ENCODE measurements at regions not wholly inside any gene's neighbourhood (a gene's known extent, or its start where the extent isn't known, plus 50 kb on each side); places are given as distances from the start of the nearest gene placed in this dataset.
A peak's percentile ranks its signal among the peaks of the same experiment; 100 is the strongest.
"Not testable (repeated sequence)": the region's sequence is repeated elsewhere in the genome, so short reads cannot be mapped to it uniquely, and the experiment has no call there.

GRCh38 chr22:48503035-48503625 is 1324.5 kb downstream of the BRD1 start:
- no peak for DNase-seq (ENCODE audit: low read depth, low spot score)

- no peak for DNase-seq (ENCODE audit: low read depth, low spot score)
Observed at GRCh38 chr22:48501231-48501750, 1326.4 kb downstream of the BRD1 start.

DNA sequence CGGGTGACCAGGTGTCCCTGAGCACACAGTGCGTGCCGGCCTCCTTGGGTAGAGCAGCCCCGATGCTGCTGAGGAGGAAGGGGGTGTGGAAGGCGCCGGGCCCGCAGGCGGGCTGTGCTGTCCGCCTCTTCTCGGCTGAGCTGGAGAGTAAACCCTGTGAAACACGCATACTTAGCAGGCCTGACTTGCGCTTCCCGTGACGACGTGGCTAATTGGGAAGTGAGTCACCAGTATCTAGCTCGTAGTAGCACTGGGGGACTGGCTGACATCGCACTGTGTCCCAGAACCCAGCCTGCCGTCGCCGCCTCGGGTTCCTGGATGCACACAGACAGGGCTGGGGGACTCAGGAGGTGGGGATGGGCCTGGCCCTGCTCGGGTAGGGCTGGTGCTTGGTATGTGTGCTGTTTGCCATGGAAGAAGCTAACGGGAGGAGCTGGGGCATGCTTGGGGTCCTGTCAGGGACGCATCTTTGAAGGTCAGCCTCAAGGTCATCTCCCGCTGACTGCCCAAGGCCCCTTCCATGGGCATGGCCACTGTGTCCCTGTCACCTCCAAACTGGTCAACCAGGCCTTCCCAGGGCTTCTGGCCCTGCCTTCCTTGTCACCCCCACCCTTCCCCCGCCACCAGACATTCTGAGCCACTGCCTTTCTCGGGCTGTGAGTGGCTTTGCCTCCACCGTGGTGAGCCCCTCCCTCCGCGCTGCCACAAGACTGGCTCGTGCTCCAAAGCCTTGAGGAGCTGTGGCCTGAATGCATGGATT is 1327.0 kb downstream of the BRD1 start:
- DNase-seq (ENCODE audit: low read depth, low spot score) = no peak

DNA sequence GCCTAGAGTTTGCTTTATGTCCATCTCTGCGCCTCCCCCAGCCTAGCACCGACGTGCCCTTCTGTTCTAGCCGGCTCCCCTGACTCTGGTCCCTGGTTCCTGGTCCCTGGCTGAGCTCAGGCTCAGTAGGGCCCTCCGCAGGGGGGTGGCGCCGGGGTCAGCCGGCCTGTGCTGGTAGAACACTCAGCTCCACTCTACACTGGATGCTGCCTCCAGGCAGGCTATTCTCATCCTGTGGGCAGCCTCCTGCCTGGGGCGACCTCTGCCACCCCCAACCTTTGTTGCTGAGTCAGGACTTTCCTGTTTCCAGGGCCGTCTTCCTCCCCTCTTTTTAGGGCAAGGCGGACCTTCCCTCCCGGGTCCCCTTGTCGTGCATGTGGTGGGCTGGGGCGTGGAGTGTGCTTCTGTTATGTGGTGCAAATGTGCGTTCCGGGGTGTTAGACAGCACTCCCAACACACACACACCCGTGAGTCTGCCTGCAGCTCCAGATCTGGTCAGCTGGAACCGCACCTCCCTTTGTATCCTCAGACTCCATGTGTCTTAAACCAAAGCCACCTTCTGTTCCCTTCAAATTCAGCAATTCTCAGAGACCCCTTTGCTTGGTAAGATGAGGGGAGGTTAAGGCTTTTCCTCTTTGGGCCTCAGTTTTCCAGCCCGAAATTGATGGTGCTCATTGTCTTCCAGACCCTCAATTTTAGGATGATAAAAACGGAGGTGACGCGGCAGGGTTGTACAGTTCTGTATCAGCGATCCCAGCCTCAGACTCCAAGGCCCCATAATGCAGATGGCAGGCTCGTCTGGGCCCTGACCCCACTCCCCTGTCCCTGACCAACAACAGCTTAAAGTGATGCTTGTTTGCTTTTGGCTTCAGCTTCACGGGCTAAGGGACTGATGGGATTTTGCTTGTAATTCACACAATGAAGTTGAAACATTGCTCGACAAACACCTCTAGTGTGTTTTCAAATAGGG is 1327.9 kb downstream of the BRD1 start:
- no peak for DNase-seq (ENCODE audit: low read depth, low spot score)

DNA sequence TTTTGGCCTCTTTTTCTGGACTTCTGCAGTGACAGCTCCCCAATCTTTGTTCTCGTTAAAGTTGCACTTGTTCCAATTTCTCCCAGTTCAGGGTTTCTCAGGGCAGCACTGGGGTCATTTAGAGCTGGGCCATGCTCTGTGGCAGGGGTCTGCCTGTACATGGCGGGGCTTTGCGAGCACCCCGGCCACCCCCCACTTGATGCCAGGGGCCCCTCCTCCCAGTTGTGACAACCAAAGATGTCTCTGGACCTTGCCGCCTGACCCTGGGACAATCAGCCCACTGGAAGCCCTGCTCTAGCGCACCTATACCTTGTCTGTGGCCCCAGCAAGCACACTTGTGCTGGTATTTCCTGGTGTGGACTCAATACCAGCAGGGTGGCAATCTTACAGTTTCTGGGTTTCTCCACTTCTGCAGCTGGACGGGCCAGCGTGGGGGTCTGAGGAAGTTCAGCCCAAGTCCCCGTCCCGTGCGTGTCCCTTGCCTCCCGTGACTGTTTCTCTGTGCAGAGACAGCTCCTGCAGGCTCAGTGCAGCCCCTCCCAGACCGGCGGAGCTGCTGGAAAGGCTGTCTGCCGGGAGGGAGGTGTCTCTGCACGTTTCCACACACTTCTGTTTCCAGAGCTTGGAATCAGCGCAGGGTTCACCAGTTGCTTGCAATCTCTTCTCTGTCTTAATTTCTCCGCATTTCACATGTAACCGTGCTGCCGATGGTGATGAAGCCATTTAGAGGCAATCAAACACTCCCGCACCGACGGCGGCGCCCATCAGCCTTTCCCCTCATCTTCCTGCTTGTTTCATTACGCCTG is 1328.9 kb downstream of the BRD1 start:
- no peak for DNase-seq (ENCODE audit: low read depth, low spot score)

DNA sequence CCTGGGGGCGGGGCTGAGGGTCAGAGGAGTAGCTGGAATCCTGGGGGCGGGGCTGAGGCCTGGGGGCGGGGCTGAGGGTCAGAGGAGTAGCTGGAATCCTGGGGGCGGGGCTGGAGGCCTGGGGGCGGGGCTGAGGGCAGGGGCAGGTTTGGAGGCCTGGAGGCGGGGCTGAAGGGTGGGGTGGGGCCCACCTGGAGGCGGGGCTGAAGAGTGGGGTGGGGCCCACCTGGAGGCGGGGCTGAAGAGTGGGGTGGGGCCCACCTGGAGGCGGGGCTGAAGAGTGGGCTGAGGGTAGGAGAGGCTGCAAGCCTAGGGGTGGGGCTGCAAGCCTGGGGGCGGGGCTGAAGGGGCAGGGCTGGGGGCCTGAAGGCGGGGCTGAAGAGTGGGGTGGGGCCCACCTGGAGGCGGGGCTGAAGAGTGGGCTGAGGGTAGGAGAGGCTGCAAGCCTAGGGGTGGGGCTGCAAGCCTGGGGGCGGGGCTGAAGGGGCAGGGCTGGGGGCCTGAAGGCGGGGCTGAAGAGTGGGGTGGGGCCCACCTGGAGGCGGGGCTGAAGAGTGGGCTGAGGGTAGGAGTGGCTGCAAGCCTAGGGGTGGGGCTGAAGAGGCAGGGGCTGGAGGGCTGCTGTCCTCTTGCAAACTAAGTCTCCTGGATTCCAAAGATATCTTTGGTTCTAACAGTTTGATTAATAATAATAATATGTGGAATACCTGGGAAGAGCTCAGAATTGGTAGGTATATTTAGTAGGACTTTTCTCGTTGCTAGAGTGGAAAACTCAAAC is 1329.7 kb downstream of the BRD1 start:
- not testable (repeated sequence) for DNase-seq (ENCODE audit: low read depth, low spot score)

DNA sequence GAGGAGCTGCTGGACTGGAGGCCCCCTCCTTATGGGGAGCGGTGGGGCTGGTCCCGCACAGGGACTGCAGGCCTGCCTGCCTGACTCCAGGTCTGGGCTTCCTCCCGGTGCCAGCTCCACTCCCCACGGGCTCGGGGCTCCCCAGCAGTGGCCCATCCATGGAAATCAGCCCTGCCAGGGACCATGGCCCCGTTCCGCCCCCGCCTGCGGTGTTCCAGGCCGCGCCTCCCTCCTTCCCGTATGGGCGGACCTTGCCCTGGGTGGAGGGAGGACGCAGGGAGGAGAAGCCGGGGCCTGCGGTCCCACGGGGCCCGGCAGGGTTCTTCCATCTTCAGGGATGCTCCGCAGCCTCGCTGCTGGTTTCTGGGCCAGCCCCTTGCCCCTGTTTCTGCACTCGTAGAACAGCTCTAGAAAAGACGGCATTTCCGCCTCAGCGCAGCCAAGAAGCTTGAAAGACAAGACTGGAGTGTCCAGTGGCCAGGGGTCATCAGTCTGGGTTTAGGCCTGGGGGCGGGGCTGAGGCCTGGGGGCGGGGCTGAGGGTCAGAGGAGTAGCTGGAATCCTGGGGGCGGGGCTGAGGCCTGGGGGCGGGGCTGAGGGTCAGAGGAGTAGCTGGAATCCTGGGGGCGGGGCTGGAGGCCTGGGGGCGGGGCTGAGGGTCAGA is 1330.6 kb downstream of the BRD1 start:
- no peak for DNase-seq (ENCODE audit: low read depth, low spot score)

DNA sequence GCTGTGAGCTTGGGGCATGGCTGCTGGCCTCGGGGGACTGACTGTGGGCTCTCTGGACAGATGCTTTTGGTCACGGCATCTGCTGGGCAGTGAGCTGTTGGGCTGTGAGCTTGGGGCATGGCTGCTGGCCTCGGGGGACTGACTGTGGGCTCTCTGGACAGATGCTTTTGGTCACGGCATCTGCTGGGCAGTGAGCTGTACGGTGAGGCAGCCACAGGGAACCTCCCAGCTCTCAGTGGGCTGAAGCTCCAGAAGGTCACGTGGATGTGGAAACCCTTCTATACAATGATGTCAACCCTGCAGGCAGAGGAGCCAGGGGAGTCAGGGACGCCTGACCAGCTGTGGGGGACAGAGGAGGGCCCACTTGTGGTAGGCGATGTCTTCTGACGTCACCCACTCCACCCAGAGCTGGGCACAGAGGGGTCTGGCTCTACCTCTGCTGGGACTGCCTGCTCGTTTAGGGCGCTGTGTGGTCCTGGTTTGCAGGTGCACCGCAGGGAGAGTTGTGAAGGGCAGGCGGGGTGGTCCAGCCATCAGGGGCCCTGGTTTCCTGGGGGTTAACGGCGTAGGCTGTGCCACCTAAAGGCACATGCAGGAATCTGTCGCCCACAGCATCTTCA is 1331.3 kb downstream of the BRD1 start:
- no peak for DNase-seq (ENCODE audit: low read depth, low spot score)

- DNase-seq (ENCODE audit: low read depth, low spot score) = no peak
Observed at GRCh38 chr22:48495751-48496080, 1332.0 kb downstream of the BRD1 start.

DNA sequence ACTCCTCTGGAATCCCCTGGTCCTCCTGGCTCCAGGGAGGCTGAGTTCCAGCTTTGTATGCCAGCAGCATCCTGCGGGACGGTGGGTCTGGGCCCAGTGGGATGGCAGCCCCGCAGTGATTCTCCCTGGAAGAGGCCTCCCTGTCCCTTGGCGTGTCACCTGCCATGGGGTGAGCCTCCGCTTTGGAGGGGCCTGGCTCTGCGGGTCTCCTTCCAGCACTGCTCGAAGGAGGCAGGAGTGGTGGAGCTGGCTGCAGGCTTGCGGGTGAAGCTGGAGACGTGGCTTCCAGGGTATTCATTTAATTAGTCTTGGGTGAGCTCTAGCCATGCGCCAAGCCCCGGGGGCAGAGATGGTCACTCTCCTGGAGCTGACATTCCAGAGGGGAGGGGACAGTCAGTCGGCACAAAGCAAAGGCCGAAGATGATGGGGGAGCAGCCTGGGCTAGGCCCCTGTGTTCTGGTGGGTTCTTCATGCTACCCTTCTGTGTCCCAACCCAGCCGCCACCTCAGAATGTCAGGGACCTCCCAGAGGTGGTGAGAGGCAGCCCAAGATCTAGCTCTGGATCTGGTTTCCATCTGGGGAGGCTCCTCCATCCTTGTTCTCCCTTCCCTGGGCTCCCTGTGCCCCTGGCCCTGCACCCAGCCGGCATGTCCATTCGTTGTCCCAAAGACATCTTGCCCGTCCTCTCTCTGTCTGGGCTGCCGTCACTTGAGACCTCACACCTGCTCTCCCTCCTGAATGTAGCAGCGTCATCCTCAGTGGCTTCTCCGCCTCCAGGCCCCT is 1332.5 kb downstream of the BRD1 start:
- no peak for DNase-seq (ENCODE audit: low read depth, low spot score)

DNA sequence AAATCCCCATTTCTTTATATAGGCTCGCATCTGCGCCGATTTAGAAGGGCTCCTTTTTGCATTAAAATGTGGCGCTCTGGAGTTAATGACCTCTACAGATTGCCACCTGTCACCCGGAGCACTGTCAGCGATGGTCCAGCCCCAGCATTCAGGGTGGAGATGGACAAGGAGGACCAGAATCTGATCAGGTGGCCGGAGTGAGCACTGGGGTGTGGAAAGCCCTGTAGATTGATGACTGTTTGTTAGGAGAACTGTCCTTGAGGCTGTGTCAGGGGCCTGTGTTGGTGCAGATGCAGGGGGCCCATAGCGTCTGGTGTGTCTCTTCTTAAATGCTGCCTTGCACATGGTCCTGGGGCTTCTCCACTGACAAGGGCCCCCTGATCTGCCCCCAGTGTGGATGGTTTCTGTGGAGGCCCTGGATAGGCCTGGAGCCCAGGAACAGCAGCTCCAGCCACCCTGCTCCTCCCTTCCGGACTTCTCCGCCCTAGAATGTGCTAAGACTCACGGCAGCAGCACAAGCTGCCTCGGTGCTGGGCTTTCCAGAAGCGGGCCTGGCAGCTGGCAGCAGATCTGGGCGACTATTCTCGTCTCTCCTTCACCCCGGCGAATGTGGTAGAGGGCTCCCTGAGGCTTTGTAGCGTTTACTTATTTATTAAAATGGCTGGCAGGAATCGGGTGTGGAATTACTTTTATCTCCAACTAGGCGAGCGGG is 1333.3 kb downstream of the BRD1 start:
- no peak for DNase-seq (ENCODE audit: low read depth, low spot score)

DNA sequence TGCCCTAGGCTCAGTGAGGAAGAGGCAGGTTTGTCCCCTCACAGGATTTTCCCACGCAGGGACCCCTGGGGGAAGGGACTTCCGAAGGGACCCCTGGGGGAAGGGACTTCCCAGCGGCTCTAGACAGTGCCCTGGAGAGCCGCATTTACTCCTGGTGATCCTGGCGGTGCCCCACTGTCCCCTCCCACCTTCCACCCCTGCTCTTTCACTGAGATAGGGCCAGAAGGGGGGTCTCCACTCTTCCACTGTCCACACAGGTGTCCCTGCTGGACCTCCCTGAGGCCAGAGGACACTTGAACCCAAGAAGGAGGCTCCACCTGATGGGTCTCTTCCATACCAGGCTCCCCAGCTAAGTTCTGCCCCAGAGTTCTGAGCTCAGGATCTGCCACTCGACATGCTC is 1333.9 kb downstream of the BRD1 start:
- no peak for DNase-seq (ENCODE audit: low read depth, low spot score)

GRCh38 chr22:48492366-48493320 is 1335.0 kb downstream of the BRD1 start:
- DNase-seq (ENCODE audit: low read depth, low spot score) = peak; percentile 39

DNA sequence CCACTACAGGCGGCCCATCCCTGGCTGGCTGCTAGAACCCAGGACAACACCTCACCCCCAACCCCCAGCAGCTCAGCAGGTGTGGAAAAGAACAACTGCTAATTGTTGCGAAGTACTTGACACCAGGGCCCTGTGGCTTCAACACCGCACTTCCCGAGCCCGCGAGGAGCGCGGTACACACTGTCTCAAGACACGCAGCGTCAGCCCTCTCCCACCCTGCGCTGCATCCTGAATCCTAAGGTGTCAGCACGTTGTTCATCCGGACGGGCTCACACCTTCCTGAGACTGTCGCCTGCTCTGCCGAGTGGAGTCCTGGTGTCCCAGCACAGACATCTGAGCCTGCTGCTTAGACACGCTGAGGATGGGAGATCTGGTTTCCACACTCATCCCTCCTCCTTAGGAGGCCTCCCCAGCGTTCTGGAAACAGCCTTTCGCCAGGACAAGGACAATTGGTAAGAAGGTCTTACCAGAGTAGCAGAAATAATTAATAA is 1336.2 kb downstream of the BRD1 start:
- no peak for DNase-seq (ENCODE audit: low read depth, low spot score)

DNA sequence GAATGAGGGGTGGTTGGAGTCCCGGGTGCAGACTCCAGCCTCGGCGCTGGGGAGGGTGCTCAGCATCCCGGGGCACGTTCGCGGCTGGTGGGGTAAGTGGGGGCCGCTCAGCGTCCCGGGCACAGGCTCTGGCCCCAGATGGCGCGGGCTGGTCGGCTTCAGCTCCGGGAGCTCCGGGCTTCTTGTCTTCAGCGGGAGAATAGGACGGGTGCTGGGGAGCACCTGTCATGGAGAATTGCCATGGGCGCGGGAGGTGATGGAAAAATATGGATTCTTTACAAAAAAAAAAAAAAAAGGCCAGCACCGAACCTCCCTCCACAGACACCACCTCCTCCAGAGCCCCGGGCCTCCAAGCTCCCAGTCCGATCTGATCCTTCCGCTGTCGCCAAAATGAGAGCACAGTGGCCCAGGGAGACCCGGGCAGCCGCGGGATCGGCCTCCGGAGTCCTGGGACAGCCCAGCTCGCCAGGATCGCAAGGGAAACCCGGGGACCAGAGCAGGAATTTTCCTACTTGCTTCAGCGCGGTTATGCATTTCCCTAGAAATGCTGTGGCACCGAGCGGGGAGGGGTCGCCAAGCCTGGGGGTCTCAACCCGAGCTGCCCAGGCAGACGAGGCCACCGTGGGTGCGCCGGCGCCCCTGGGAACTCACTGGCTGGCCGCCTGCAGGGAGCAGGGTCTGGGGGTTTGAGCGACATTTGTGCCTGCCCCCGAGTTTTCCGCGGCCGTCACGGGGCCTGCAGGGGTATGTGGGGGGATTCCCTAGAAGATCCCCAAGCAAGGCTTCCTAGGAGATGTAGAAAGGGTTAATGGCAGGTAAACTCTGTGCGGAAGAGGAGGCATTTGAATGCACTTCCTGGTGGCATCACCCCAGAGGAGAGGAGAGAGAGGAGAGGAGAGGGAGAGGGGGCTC is 1336.9 kb downstream of the BRD1 start:
- no peak for DNase-seq (ENCODE audit: low read depth, low spot score)
